Inflammatory macrophage (primary cell): ENCODE measurements at regions not wholly inside any gene's neighbourhood (a gene's known extent, or its start where the extent isn't known, plus 50 kb on each side); places are given as distances from the start of the nearest gene placed in this dataset.
"Not testable (repeated sequence)": the region's sequence is repeated elsewhere in the genome, so short reads cannot be mapped to it uniquely, and the experiment has no call there.

Source experiments
- DNase-seq, 2 donors: peaks; one replicate each; pipeline ENCODE4 v3.0.0-alpha.2; 2020 to 2022

- no peak for DNase-seq
Measured at GRCh38 chr1:78250201-78250600, 204.4 kb downstream of the GIPC2 start.

DNA sequence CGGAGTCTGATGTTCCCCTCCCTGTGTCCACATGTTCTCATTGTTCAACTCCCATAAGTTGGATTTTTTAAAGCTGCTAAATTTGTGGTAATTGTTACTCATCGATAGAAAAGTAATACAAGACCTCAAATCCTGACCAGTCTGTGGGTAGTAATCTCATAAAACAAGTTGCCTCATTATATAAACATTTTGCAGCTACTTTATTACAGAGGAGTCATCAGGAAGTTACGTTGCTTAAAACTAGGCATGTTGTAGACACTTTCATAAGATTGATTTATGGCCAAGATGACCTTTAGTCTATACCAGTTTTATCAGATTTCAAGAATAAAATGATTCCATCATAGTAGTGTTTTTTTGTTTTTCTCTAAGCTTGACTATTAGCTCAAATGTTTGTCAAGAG, 208.8 kb downstream of the GIPC2 start:
- DNase-seq, result no peak

DNA sequence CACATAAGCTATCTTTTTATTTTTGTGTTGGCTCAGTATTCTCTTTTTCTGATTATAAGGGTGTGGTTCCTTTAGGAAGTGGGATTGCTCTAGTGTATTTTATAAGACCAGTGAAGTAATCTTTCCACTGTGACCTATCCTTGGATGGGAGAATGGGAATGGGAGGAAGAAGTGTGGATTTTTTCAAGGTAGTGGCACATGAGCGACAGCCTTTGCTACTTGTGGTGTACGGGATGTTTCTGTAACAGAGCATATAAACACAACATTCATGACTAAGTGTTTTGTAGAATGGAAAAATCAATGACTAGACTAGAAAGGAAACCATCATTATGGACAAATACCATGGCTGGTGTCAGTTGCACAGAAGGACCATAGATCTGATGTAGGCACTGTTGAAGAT, 209.6 kb downstream of the GIPC2 start:
- DNase-seq, result no peak

- no peak for DNase-seq
Measured at GRCh38 chr1:78255846-78256245, 210.1 kb downstream of the GIPC2 start.

DNA sequence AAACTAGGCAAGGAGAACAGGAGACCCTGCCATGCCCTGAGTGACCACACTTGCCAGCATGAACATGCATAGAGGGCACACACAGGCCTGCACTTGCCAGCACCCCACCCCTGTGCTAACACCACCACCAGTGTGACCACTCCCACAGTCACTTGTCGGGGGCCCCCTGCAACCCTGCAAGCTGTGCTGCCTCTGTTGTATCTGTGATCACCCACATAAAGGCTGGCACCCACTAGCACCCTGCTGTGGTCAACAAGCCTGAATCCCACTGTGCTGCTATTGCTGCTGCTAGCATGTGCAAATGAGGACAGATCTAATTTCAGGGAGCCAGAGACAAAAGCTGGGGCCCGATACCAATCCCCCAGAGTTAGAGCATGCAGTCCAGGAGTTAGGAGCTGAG, 217.7 kb downstream of the GIPC2 start:
- DNase-seq, result no peak

DNA sequence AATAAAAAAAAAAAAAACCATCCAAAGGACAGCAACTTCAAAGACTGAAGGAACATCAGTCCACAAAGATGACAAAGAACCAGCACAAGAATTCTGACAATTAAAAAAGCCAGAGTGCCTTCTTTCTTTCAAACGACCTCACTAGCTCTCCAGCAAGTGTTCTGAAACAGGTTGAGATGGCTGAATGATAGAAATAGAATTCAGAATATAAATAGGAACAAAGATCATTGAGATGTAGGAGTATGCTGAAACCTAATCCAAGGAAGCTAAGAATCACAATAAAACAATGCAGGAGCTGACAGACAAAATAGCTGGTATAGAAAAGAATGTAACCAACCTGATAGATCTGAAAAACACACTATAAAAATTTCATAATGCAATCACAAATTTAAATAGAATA, 218.2 kb downstream of the GIPC2 start:
- DNase-seq, result no peak

GRCh38 chr1:78267513-78268218, 221.9 kb downstream of the GIPC2 start:
- no peak for DNase-seq

- no peak for DNase-seq
Measured at GRCh38 chr1:78269591-78269990, 221.2 kb upstream of the PTGFR start.

DNA sequence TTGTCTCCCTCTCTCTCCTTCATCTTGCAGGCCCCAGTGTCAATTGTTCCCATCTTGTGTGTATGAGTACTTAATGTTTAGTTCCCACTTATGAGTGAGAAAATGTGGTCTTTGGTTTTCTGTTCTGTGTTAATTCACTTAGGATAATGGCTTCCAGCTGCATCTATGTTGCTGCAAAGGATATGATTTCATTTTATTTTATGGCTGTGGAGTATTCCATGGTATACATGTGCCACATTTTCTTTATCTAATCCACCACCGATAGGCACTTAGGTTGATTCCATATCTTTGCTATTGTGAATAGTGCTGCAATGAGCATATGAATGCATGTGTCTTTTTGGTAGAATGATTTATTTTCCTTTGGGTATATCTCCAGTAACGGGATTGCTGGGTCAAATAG, 219.4 kb upstream of the PTGFR start:
- not testable (repeated sequence) for DNase-seq

- no peak for DNase-seq
Measured at GRCh38 chr1:78274814-78275213, 216.0 kb upstream of the PTGFR start.

- DNase-seq, result no peak
Measured at GRCh38 chr1:78275456-78275855, 215.3 kb upstream of the PTGFR start.

GRCh38 chr1:78275906-78276685, 214.7 kb upstream of the PTGFR start:
- DNase-seq, result no peak

DNA sequence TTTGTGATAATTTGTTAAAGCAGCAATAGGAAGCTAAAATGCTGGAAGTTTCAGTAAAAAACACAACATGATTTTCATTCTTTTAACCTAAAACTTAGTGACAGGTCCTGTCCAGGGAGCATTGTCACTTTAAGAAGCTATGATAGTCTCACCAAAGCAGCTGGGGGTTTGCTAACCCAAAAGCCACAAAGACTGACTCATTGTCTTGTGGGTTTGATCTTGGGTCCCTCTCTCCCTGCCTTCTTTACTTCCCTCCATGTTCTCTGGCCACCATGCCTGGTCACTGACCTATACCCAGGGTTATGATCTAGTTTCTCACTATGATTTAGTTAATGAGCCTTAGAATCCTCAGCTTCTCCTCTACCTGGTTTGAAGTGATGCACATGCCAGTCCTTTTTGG, 213.5 kb upstream of the PTGFR start:
- peak; percentile 4 to 9 for DNase-seq

DNA sequence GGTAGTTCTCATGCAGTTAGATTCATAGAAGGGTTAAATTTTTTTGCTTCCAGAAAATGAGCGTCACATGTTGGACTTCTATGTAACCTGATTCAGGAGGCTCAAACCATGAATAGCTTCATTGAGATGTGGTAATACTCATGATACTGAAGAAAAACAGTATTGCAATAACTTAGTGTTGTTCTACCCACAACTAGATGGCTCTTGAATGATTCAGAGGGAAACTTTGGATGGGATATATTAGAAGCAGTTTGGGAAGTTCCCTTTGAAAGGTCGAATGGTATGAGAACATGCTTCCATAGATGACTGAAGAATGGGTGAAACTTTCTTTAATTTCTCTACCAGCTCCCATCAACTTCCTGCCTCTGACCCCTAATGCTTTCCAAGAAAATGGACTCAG, 211.7 kb upstream of the PTGFR start:
- DNase-seq, result no peak

- no peak for DNase-seq
Measured at GRCh38 chr1:78280626-78281025, 210.1 kb upstream of the PTGFR start.

DNA sequence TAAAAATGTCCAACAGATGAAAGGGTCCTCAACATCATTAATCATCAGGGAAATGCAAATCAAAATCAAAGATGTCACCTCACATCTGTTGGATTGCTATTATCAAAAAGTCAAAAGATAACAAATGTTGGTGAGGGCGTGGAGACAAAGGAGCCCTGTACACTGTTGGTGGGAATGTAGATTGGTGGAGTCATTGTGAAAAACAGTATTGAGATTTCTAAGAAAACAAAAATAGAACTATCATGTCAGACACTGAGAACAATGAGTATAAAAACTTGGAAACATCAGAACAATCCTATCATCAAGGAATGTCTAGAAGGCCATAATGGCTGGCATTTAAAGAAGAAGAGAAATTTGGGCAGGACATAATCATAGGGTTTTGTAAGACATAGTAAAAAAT, 209.2 kb upstream of the PTGFR start:
- DNase-seq, result no peak

DNA sequence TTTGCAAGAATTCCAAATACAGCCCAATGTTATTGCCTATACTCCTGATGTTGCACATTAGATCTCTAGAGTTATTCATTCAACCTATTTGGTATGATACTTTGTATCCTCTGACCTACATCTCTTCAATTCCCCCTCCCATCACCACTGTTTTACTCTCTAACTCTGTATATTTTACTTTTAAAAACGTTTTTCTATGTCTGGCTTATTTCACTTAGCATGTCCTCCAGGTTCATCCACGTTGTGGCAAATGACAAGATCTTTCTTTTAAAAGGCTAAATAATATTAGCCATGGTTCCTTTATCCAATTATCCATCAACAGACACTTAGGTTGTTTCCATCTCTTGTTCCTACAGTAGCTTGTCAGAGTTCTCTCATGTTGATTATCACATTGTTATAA, 207.1 kb upstream of the PTGFR start:
- DNase-seq, result no peak

DNA sequence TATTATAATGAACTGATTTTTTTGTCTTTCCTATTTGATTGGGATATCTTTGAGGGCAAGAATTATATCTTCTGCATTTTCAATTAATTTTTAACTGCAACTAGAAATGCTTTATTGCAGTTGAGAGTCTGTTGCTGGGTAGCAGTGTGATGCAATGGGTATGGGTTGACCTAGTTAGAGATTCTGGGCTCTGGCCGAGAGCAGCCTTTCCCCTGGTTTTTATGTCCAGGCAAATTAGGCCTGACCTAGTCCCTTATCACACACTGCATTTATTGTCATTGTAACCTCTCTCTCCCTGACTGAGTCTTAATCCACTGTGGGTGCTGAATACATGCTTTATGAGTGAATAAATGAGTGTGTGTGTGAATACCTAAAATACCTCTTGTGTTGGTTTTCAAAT, 206.4 kb upstream of the PTGFR start:
- DNase-seq, result no peak

DNA sequence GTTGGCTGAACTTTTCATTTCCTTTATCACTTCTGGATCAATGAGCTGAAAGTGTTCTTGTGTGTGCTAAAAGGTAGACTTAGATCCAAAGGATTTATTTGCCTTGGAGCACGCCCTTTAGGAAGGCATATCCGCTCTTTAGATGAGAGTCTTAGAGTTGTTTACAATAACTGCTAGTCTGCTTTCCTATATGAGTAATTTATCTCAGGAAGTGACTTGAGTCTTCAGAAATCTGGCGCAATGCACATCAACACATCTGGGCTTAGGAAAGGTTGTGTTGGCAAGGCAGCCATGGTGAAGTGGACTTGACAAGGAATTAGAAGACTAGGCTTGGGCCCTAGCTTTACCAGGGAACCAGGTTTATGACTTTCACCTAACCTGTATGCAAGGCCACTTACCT, 204.1 kb upstream of the PTGFR start:
- DNase-seq, result no peak

DNA sequence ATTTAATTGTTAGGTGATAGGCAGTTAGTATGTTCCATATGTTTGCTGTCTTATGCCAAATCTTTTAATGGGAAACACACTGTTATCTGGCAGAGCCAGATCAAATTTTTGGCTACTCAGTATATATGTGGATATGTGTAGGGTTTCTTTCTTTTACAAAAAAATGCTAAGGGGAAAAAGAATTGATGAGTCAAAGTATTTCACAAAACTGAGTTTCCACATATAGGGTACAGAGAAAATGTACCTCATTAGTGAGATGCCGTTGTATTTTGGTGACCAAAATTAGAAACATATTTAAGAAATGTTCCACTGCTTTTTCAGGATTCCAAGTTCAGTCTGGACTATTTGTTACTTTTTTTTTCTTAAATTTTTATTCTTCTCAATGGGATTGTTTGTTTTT, 201.2 kb upstream of the PTGFR start:
- DNase-seq, result no peak

GRCh38 chr1:78291418-78291817, 199.4 kb upstream of the PTGFR start:
- DNase-seq, result no peak

DNA sequence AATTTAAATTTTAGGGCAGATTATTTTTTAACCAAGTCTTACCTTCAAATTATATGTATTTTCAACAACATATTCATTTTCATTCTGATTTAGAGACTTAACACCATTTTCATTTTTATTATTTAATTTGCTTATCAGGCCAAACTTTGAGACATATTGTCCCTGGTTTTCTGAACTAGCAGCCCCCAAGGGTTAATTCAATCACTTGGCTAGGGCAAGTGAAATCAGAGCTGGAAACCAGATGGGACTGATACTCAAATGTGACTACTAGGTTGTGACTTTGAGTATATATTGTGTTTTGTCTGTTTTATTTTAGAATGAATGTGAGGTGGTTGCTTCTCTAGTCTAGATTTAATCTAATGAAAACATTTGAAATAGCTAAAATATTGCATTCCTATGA, 198.9 kb upstream of the PTGFR start:
- DNase-seq, result no peak

DNA sequence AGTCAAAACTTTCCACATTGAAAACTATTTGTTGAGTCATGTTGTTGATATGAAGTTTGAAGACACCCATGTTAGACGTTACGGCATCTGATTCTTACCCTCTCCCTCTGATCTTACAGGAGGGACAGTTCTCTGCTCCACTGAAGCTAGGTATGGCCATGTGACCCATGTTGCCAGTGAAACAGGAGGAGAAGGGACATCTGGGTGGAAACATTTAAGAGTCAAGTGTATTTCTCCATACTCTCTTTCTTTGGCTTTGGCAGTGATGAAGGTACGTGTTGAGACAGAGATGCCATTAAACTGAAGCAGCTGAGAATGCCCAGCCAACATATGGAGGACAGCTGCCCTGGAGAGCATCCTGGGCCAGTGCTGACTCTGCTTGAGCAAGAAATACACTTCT, 198.4 kb upstream of the PTGFR start:
- DNase-seq, result no peak

GRCh38 chr1:78297836-78298235, 192.9 kb upstream of the PTGFR start:
- DNase-seq, result no peak

- DNase-seq, result no peak
Measured at GRCh38 chr1:78298349-78298748, 192.4 kb upstream of the PTGFR start.
